H1 (cell line): ENCODE measurements at regions not wholly inside any gene's neighbourhood (a gene's known extent, or its start where the extent isn't known, plus 50 kb on each side); places are given as distances from the start of the nearest gene placed in this dataset.

Source experiments
- CTCF ChIA-PET: fragments of 300-600 bp; sonication (Branson Sonifier 250); formaldehyde crosslinking; loops from one replicate; lab custom pipeline; 2021; ENCODE audit not compliant: partially characterized antibody; lab: Charles Lee
- POLR2A ChIA-PET: fragments of 300-600 bp; sonication (Branson Sonifier 250); formaldehyde crosslinking; loops from one replicate; lab custom pipeline; 2021; ENCODE audit warnings: inconsistent platforms; ENCODE audit not compliant: partially characterized antibody; lab: Charles Lee
- DNase-seq, 2 experiments: peaks; one replicate each; pipeline versions ENCODE4 v3.0.0 to v3.0.0-alpha.2; 2010 to 2022; ENCODE audit warnings: low spot score in 2 of 2, low read depth in 1 of 2, mixed read lengths in 1 of 2
- FAIRE-seq: peaks from 2 replicates; lab custom pipeline; 2011; peaks lifted over from hg19 to GRCh38; lab: Jason Lieb, UNC
- H2AFZ ChIP-seq: 2 replicates; pipeline ENCODE4 v1.8.1; 2012; ENCODE audit warnings: low read length, inconsistent platforms
- H2AK5ac ChIP-seq: 2 replicates; pipeline ENCODE4 v1.6.1; 2013; ENCODE audit warnings: low read depth, low read length
- H2BK120ac ChIP-seq: replicated peaks from 2 replicates; pipeline ENCODE3; 2013; ENCODE audit warnings: low read depth, low read length, inconsistent platforms
- H2BK12ac ChIP-seq: 2 replicates; pipeline ENCODE4 v1.6.1; 2013; ENCODE audit warnings: low read depth, low read length
- H2BK15ac ChIP-seq: 2 replicates; pipeline ENCODE4 v1.6.1; 2013; ENCODE audit warnings: low read length
- H2BK20ac ChIP-seq: 2 replicates; pipeline ENCODE4 v1.6.1; 2013; ENCODE audit warnings: low read length
- H2BK5ac ChIP-seq: 2 replicates; pipeline ENCODE4 v1.6.1; 2013; ENCODE audit warnings: low read depth, low read length
- H3K14ac ChIP-seq: 2 replicates; pipeline ENCODE4 v1.6.1; 2013; ENCODE audit warnings: inconsistent platforms; ENCODE audit not compliant: insufficient read length
- H3K18ac ChIP-seq: 2 replicates; pipeline ENCODE4 v1.6.1; 2013; ENCODE audit warnings: low read length; ENCODE audit errors: extremely low read depth
- H3K23ac ChIP-seq: 2 replicates; pipeline ENCODE4 v1.6.1; 2013; ENCODE audit warnings: inconsistent platforms; ENCODE audit not compliant: insufficient read length
- H3K23me2 ChIP-seq: 2 replicates; pipeline ENCODE4 v1.6.1; 2013; ENCODE audit warnings: low read depth, low read length
- H3K27ac ChIP-seq: 2 replicates; pipeline ENCODE4 v1.6.1; 2011; ENCODE audit warnings: low read depth, low read length, inconsistent platforms
- H3K27me3 ChIP-seq, 4 experiments: replicated peaks in 1 of 4; 1 replicate in 1 of 4; 2 replicates in 3 of 4; pipeline versions ENCODE4 v1.6.1 to v1.8.1; 2011 to 2013; ENCODE audit warnings: low read length in 3 of 4, mild to moderate bottlenecking in 3 of 4, inconsistent platforms in 2 of 4, mixed read lengths in 2 of 4, moderate library complexity in 1 of 4; ENCODE audit not compliant: control insufficient read depth in 3 of 4, insufficient read depth in 3 of 4; ENCODE audit errors: extremely low read depth in 1 of 4
- H3K36me3 ChIP-seq, 4 experiments: 2 replicates each; pipeline versions ENCODE4 v1.6.1 to v1.8.1; 2011 to 2013; ENCODE audit warnings: mild to moderate bottlenecking in 4 of 4, low read length in 3 of 4, moderate library complexity in 2 of 4, control low read depth in 1 of 4, inconsistent platforms in 1 of 4; ENCODE audit not compliant: insufficient read depth in 4 of 4, control insufficient read depth in 2 of 4
- H3K4ac ChIP-seq: replicated peaks from 2 replicates; pipeline ENCODE3; 2013; ENCODE audit warnings: low read length, low read depth, mixed read lengths, inconsistent platforms; ENCODE audit not compliant: insufficient read length
- H3K4me1 ChIP-seq, 4 experiments: replicated peaks in 1 of 4; 1 replicate in 1 of 4; 2 replicates in 3 of 4; pipeline versions ENCODE4 v1.6.1 to v1.8.1; 2011 to 2013; ENCODE audit warnings: low read length in 3 of 4, inconsistent platforms in 2 of 4, mixed read lengths in 1 of 4; ENCODE audit not compliant: insufficient read depth in 4 of 4, control insufficient read depth in 3 of 4
- H3K4me2 ChIP-seq, 2 experiments: 2 replicates each; pipeline versions ENCODE4 v1.6.1 to v1.8.1; 2011 to 2013; ENCODE audit warnings: low read depth in 2 of 2, low read length in 2 of 2, control low read depth in 1 of 2, inconsistent platforms in 1 of 2, mild to moderate bottlenecking in 1 of 2; ENCODE audit not compliant: insufficient read depth in 1 of 2
- H3K4me3 ChIP-seq, 4 experiments: fragments of 200-600, 300-600 bp in 1 of 4; sonication (generic), shearing (Covaris generic), sonication (Bioruptor Twin) in 1 of 4; 2 replicates each; pipeline versions ENCODE4 v1.5.1 to v1.8.1; 2011 to 2016; ENCODE audit warnings: low read length in 4 of 4, low read depth in 3 of 4, control low read depth in 2 of 4, inconsistent platforms in 2 of 4, mild to moderate bottlenecking in 2 of 4, mixed read lengths in 1 of 4, moderate library complexity in 1 of 4; ENCODE audit not compliant: insufficient read depth in 2 of 4; ENCODE audit errors: extremely low read depth in 1 of 4
- H3K56ac ChIP-seq: replicated peaks from 2 replicates; pipeline ENCODE3; 2013; ENCODE audit warnings: low read depth, mild to moderate bottlenecking, mixed read lengths, low read length, inconsistent platforms; ENCODE audit not compliant: insufficient read length
- H3K79me1 ChIP-seq: 2 replicates; pipeline ENCODE4 v1.6.1; 2013; ENCODE audit warnings: low read depth, low read length, control low read depth
- H3K79me2 ChIP-seq, 2 experiments: 2 replicates each; pipeline versions ENCODE4 v1.6.1 to v1.8.1; 2012 to 2013; ENCODE audit warnings: low read length in 2 of 2, mild to moderate bottlenecking in 2 of 2, inconsistent platforms in 1 of 2; ENCODE audit not compliant: insufficient read depth in 2 of 2, control insufficient read depth in 1 of 2
- H3K9ac ChIP-seq, 4 experiments: replicated peaks in 1 of 4; 1 replicate in 1 of 4; 2 replicates in 3 of 4; pipeline versions ENCODE4 v1.6.1 to v1.8.1; 2011 to 2013; ENCODE audit warnings: low read depth in 3 of 4, low read length in 3 of 4, control low read depth in 2 of 4, mild to moderate bottlenecking in 2 of 4, moderate library complexity in 2 of 4, inconsistent platforms in 1 of 4; ENCODE audit errors: extremely low read depth in 1 of 4
- H3K9me3 ChIP-seq, 2 experiments: 2 replicates each; pipeline versions ENCODE4 v1.6.1 to v1.8.1; 2012 to 2013; ENCODE audit warnings: mild to moderate bottlenecking in 2 of 2, moderate library complexity in 2 of 2, control low read depth in 1 of 2, inconsistent platforms in 1 of 2, low read depth in 1 of 2, low read length in 1 of 2, mixed read lengths in 1 of 2; ENCODE audit not compliant: insufficient read depth in 2 of 2
- H4K20me1 ChIP-seq, 2 experiments: replicated peaks in 1 of 2; 2 replicates each; pipeline versions ENCODE3 to v1.8.1; 2011 to 2013; ENCODE audit warnings: inconsistent platforms in 2 of 2, low read length in 2 of 2, mild to moderate bottlenecking in 1 of 2; ENCODE audit not compliant: insufficient read depth in 2 of 2, control insufficient read depth in 1 of 2
- H4K5ac ChIP-seq: 2 replicates; pipeline ENCODE4 v1.6.1; 2013; ENCODE audit warnings: low read length, low read depth, mixed read lengths, inconsistent platforms; ENCODE audit not compliant: insufficient read length
- H4K8ac ChIP-seq: 2 replicates; pipeline ENCODE4 v1.8.0; 2013; ENCODE audit warnings: mild to moderate bottlenecking, moderate library complexity, low read length, inconsistent platforms; ENCODE audit not compliant: insufficient read depth; ENCODE audit errors: extremely low read depth
- H4K91ac ChIP-seq: replicated peaks from 2 replicates; pipeline ENCODE3; 2013; ENCODE audit warnings: low read length, mixed read lengths, inconsistent platforms; ENCODE audit not compliant: insufficient read length
- ATF2 ChIP-seq: IDR thresholded peaks from 2 replicates; pipeline ENCODE4 v1.6.1; 2012; ENCODE audit warnings: low read length, inconsistent platforms
- BCL11A ChIP-seq, 2 experiments: IDR thresholded peaks; one replicate each; pipeline ENCODE4 v1.6.1; 2011; ENCODE audit warnings: low read depth in 2 of 2, low read length in 2 of 2, mild to moderate bottlenecking in 2 of 2
- CBX5 ChIP-seq: fragments of 300-800, 300-1000 bp; sonication (generic); IDR thresholded peaks from 2 replicates; pipeline ENCODE4 v1.7.1; 2016; ENCODE audit warnings: antibody characterized with exemption, low read length, low read depth
- FOSL1 ChIP-seq: IDR thresholded peaks from 2 replicates; pipeline ENCODE4 v1.6.1; 2011; ENCODE audit warnings: mild to moderate bottlenecking, low read depth, low read length, moderate library complexity; ENCODE audit not compliant: insufficient read depth
- GABPA ChIP-seq: IDR thresholded peaks from 2 replicates; pipeline ENCODE4 v1.6.1; 2011; ENCODE audit warnings: mild to moderate bottlenecking, low read length, moderate library complexity, borderline replicate concordance; ENCODE audit not compliant: insufficient read depth
- JUND ChIP-seq: IDR thresholded peaks from 2 replicates; pipeline ENCODE4 v1.6.1; 2011; ENCODE audit warnings: mild to moderate bottlenecking, improper control_type of control experiment, low read length
- KDM5A ChIP-seq: fragments of 200-600 bp; IDR thresholded peaks from 2 replicates; pipeline ENCODE4 v1.7.1; 2012; ENCODE audit warnings: mild to moderate bottlenecking, low read length, inconsistent platforms, mixed read lengths
- MAFK ChIP-seq: IDR thresholded peaks from 2 replicates; pipeline ENCODE4 v1.6.1; 2012; ENCODE audit warnings: low read depth, mild to moderate bottlenecking, improper control_type of control experiment, low read length
- SIN3A ChIP-seq, 2 experiments: IDR thresholded peaks in 1 of 2; conservative IDR thresholded peaks in 1 of 2; 2 replicates each; pipeline ENCODE4 v1.6.1; 2011 to 2012; ENCODE audit warnings: low read length in 2 of 2, improper control_type of control experiment in 1 of 2, low read depth in 1 of 2, mild to moderate bottlenecking in 1 of 2
- SP2 ChIP-seq: IDR thresholded peaks from 2 replicates; pipeline ENCODE4 v1.6.1; 2012; ENCODE audit warnings: mild to moderate bottlenecking, low read length, inconsistent platforms
- SUZ12 ChIP-seq: fragments of 200-600 bp; sonication (generic); IDR thresholded peaks from 2 replicates; pipeline ENCODE4 v1.6.1; 2012; ENCODE audit warnings: mild to moderate bottlenecking, inconsistent platforms, low read length, moderate library complexity, mixed read lengths
- TEAD4 ChIP-seq: IDR thresholded peaks from 2 replicates; pipeline ENCODE4 v1.6.1; 2012; ENCODE audit warnings: low read depth, low read length, inconsistent platforms, mixed read lengths
- YY1 ChIP-seq: IDR thresholded peaks from 2 replicates; pipeline ENCODE4 v1.6.1; 2011; ENCODE audit warnings: low read depth, mild to moderate bottlenecking, low read length
- WGBS, 2 experiments: shearing (Covaris generic) in 1 of 2; methylation state at CpG; one replicate each; pipeline versions ENCODE4 v1.1.6 to v1.1.7; 2013 to 2015; ENCODE audit warnings: low lambda C conversion rate in 2 of 2, mixed read lengths in 2 of 2, inconsistent platforms in 1 of 2, low coverage in 1 of 2, missing lambda C conversion rate in 1 of 2; ENCODE audit not compliant: insufficient replicate concordance in 2 of 2, insufficient coverage in 1 of 2, insufficient read length in 1 of 2; ENCODE audit errors: extremely low coverage in 1 of 2, missing lambda C conversion rate in 1 of 2; 5-methylcytosine and 5-hydroxymethylcytosine counted together

DNA sequence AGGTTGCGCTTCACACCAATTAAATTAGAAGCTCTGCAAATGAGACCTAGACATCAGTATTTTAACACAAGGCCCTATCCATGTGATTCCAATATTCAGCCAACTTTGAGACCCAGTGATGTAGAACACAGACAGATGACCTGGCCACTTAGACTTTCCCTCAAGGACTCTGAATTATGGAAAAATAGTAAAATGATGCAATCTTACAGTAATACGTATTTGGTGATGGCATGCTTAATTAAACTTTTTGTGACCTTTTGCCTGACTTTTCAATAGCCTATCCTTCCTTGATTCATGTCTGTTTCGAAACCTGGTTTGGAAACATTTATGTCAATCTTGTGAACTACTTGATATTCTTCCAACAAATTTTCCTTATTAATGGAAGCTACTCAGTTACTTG lies 521.2 kb downstream of the KCNA4 start:
- Histone ChIP-seq H3K79me2 (no peaks in the 10 kb centered on the region), H3K14ac (no peak overlapping the region), H2BK12ac (no peak overlapping the region), H3K9me3 (no peaks in the 10 kb centered on the region), H3K23me2 (no peaks in the 10 kb centered on the region), H3K4me1 (no peaks in the 10 kb centered on the region), H3K27me3 (no peaks in the 10 kb centered on the region), H4K20me1 (no peaks in the 10 kb centered on the region), H3K9ac (no peak overlapping the region), H3K4ac (no peak overlapping the region), H2AFZ (no peak overlapping the region), H2BK20ac (no peak overlapping the region), H3K79me1 (no peaks in the 10 kb centered on the region), H2BK15ac (no peak overlapping the region), H2BK120ac (no peak overlapping the region), H3K23ac (no peak overlapping the region), H3K4me2 (no peak overlapping the region), H4K5ac (no peak overlapping the region), H3K56ac (no peak overlapping the region), H4K8ac (no peak overlapping the region), H3K18ac (no peak overlapping the region), H2BK5ac (no peak overlapping the region), H4K91ac (no peak overlapping the region), H2AK5ac (no peak overlapping the region), H3K36me3 (no peaks in the 10 kb centered on the region), H3K27ac (no peak overlapping the region), H3K4me3 (no peak overlapping the region)
- WGBS, 2 experiments: 97% methylated on average over 3 of the region's 3 CpGs; no CpG with 5 or more reads in 1 of the 2 experiments
- ChIA-PET POLR2A (no interaction called here), CTCF (interaction anchor here (0.7 to 1.4 kb wide), 2 partner anchors 31 to 417 kb away, joined by 3 to 4 read pairs; no protein-coding TSS in a partner anchor)
- no peak for TF ChIP-seq FOSL1
- TF ChIP-seq KDM5A: no peak
- TF ChIP-seq TEAD4: no peak
- TF ChIP-seq ATF2: no peak
- TF ChIP-seq BCL11A (IDR thresholded peaks at IDR 0.05; ENCODE audit: low read depth in 2 of 2, low read length in 2 of 2): no peak
- TF ChIP-seq CBX5: no peak
- no peak for TF ChIP-seq MAFK
- no peak for TF ChIP-seq SP2
- no peak for TF ChIP-seq GABPA
- TF ChIP-seq JUND: no peak
- TF ChIP-seq SIN3A (conservative IDR thresholded peaks at IDR 0.05 in 1 of 2, IDR thresholded peaks at IDR 0.05 in 1 of 2; ENCODE audit: low read depth in 1 of 2, low read length in 2 of 2): no peak
- no peak for TF ChIP-seq YY1
- TF ChIP-seq SUZ12: no peak
- DNase-seq (no peak), FAIRE-seq (no peak)
